AG04449 (cell line): ENCODE measurements at regions not wholly inside any gene's neighbourhood (a gene's known extent, or its start where the extent isn't known, plus 50 kb on each side); places are given as distances from the start of the nearest gene placed in this dataset.

ENCODE experiments used
- CTCF ChIA-PET: fragments of 350-600 bp; formaldehyde crosslinking; extraction: SDS; loops from one replicate; lab custom pipeline; 2021; ENCODE audit warnings: antibody characterized with exemption; lab: Yijun Ruan, JAX
- POLR2A ChIA-PET: fragments of 400-600, 350-600 bp; formaldehyde crosslinking; extraction: SDS; loops from one replicate; lab custom pipeline; 2020; ENCODE audit warnings: antibody characterized with exemption, inconsistent platforms; lab: Yijun Ruan, JAX
- DNase-seq: peaks from one replicate; pipeline ENCODE4 v3.0.0-alpha.2; 2010; ENCODE audit warnings: low read depth, low spot score
- H3K4me3 ChIP-seq: 2 replicates; pipeline ENCODE4 v1.5.1; 2011; ENCODE audit warnings: low read depth, mild to moderate bottlenecking, control low read depth, low read length
- TF ChIP-seq, protein P1 (sequence below): IDR thresholded peaks from one replicate; pipeline ENCODE4 v1.5.1; 2011; ENCODE audit warnings: mild to moderate bottlenecking, moderate library complexity, low read length, control low read depth, inconsistent platforms; ENCODE audit not compliant: insufficient read depth; ENCODE audit errors: missing control alignments

GRCh38 chr6:138689849-138690248 lies 83.7 kb upstream of the CCDC28A start:
- ChIA-PET POLR2A (no interaction called here), CTCF (interaction anchor here (1.6 kb wide), 1 partner anchor 76 kb away, joined by 5 read pairs; no protein-coding TSS in a partner anchor)
- DNase-seq: no peak
- no peak overlapping the region for H3K4me3 ChIP-seq
- TF ChIP-seq, protein P1, sequence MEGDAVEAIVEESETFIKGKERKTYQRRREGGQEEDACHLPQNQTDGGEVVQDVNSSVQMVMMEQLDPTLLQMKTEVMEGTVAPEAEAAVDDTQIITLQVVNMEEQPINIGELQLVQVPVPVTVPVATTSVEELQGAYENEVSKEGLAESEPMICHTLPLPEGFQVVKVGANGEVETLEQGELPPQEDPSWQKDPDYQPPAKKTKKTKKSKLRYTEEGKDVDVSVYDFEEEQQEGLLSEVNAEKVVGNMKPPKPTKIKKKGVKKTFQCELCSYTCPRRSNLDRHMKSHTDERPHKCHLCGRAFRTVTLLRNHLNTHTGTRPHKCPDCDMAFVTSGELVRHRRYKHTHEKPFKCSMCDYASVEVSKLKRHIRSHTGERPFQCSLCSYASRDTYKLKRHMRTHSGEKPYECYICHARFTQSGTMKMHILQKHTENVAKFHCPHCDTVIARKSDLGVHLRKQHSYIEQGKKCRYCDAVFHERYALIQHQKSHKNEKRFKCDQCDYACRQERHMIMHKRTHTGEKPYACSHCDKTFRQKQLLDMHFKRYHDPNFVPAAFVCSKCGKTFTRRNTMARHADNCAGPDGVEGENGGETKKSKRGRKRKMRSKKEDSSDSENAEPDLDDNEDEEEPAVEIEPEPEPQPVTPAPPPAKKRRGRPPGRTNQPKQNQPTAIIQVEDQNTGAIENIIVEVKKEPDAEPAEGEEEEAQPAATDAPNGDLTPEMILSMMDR: no peak

- DNase-seq: no peak
- TF ChIP-seq, protein P1: no peak
- peak overlapping the region; percentile 73 for H3K4me3 ChIP-seq
- CTCF ChIA-PET: interaction anchor here (0.7 to 4.0 kb wide), 20 partner anchors 9 to 575 kb away, joined by 3 to 27 read pairs (median 6); no protein-coding TSS in a partner anchor
- POLR2A ChIA-PET: interaction anchor here (0.6 to 1.1 kb wide), 2 partner anchors 12 to 50 kb away, joined by 3 read pairs; no protein-coding TSS in a partner anchor
Observed at GRCh38 chr6:138690975-138691594, 82.5 kb upstream of the CCDC28A start.

DNA sequence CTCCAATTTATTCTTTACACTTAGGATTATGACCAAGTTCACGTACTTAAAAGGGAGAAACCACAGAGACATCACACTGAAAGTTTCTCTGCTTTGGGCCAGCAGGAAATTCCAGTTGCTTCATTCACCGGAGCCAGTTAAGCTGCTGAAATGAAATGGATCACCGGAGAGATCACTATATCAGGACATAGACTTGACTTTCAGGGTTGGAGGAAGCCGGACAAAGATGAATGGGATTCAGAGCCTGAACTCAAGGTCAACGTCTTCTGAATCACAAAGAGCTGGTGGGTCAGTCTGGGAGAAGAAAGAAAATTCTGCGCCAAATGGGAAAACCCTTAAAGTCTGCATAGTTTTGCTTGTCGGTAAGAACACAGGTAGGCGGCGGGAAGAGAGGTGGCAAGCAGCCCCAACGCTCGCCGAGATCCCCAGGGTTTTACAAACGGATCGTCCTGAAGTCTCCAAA lies 81.9 kb upstream of the CCDC28A start:
- peak overlapping the region; percentile 73 for H3K4me3 ChIP-seq
- peak; percentile 60 for DNase-seq
- CTCF ChIA-PET: interaction anchor here (0.7 to 4.0 kb wide), 23 partner anchors 9 to 575 kb away, joined by 3 to 27 read pairs (median 6); no protein-coding TSS in a partner anchor
- POLR2A ChIA-PET: interaction anchor here (0.6 to 1.1 kb wide), 2 partner anchors 12 to 51 kb away, joined by 3 read pairs; no protein-coding TSS in a partner anchor
- TF ChIP-seq, protein P1: no peak

GRCh38 chr6:138692058-138692977 lies 81.3 kb upstream of the CCDC28A start:
- no peak for DNase-seq
- TF ChIP-seq, protein P1: peak; percentile 75
- POLR2A ChIA-PET: interaction anchor here (0.5 to 1.1 kb wide), 3 partner anchors 11 to 92 kb away, joined by 3 to 4 read pairs (median 3); no protein-coding TSS in a partner anchor
- CTCF ChIA-PET: interaction anchor here (0.7 to 4.0 kb wide), 29 partner anchors 9 to 576 kb away, joined by 3 to 27 read pairs (median 5); no protein-coding TSS in a partner anchor
- H3K4me3 ChIP-seq: peak overlapping the region; percentile 73

DNA sequence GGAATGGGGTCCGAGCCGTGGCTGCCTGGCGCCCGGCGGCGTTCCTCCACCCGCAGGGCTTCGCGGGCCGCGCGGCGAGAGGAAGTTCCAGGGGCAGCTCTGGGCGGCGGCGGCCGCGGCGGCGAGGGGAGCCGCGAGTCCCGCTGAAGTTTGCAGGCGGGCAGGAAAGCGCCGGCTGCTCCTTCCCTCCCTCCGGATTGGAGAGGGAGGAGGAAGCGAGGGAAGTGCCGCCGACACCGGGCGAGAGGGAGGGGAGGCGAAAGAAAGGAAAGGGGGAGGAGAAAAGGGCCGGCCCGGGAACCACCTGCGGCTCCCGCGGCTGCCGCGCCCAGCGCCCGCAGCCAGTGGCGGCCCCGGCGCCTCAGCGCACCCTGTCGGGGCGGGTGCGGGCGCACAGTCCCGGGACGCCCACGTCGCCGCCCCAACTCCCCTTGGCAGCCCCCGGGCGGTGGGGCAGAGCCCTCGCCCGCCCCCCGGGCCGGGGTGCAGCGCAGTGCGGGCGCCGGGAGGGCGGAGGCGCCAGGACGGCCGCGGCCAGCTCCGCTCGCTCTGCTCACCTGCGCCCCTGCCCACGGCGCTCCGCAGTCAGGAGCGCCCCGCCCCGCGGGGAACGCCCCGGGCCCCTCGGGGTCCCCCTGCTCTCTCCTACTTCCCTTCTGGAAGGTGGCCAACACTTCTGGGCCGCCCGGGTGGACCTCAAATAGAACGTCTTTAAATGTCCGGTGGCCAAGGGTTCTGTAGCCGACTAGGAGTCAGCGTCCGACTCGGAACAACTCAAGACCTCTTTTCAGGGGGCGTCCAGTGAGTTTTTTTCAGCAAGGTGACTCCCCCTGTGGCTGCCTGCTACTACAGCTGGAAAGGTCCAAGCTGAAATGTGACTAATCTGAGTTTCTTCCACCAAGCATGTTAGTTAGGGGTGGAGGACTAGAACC lies 80.3 kb upstream of the CCDC28A start:
- DNase-seq: no peak
- POLR2A ChIA-PET: interaction anchor here (0.5 to 0.9 kb wide), 2 partner anchors 21 to 91 kb away, joined by 3 to 4 read pairs; no protein-coding TSS in a partner anchor
- CTCF ChIA-PET: interaction anchor here (0.8 to 4.0 kb wide), 19 partner anchors 8 to 509 kb away, joined by 3 to 27 read pairs (median 6); no protein-coding TSS in a partner anchor
- TF ChIP-seq, protein P1: no peak
- peak overlapping the region; percentile 73 for H3K4me3 ChIP-seq
